Trophoblast cell (in vitro differentiated cells and primary cell): ENCODE measurements at regions not wholly inside any gene's neighbourhood (a gene's known extent, or its start where the extent isn't known, plus 50 kb on each side); places are given as distances from the start of the nearest gene placed in this dataset.

Experiments
- DNase-seq, 2 donors: peaks; one replicate each; pipeline ENCODE4 v3.0.0-alpha.2; 2016
- H2AFZ ChIP-seq: 2 replicates; pipeline ENCODE4 v1.6.1; 2013; ENCODE audit warnings: low read length, moderate library complexity, mild to moderate bottlenecking; ENCODE audit not compliant: insufficient read depth, poor library complexity
- H2AK5ac ChIP-seq: 2 replicates; pipeline ENCODE4 v1.6.1; 2013; ENCODE audit warnings: mild to moderate bottlenecking, low read length
- H2BK120ac ChIP-seq: 2 replicates; pipeline ENCODE4 v1.6.1; 2013; ENCODE audit warnings: low read length, mild to moderate bottlenecking, moderate library complexity; ENCODE audit not compliant: insufficient read depth, poor library complexity
- H2BK12ac ChIP-seq: 2 replicates; pipeline ENCODE4 v1.6.1; 2013; ENCODE audit warnings: mild to moderate bottlenecking, low read length, moderate library complexity
- H2BK5ac ChIP-seq: 2 replicates; pipeline ENCODE4 v1.6.1; 2013; ENCODE audit warnings: low read length, low read depth, moderate library complexity, mild to moderate bottlenecking; ENCODE audit not compliant: poor library complexity
- H3K14ac ChIP-seq: 2 replicates; pipeline ENCODE4 v1.6.1; 2013; ENCODE audit warnings: mild to moderate bottlenecking, low read length
- H3K18ac ChIP-seq: 2 replicates; pipeline ENCODE4 v1.6.1; 2013; ENCODE audit warnings: mild to moderate bottlenecking, low read length
- H3K23ac ChIP-seq: 2 replicates; pipeline ENCODE4 v1.6.1; 2013; ENCODE audit warnings: low read length
- H3K27ac ChIP-seq: 2 replicates; pipeline ENCODE4 v1.5.1; 2013; ENCODE audit warnings: low read depth, mild to moderate bottlenecking, inconsistent platforms, low read length, moderate library complexity
- H3K27me3 ChIP-seq: 2 replicates; pipeline ENCODE4 v1.6.1; 2013; ENCODE audit warnings: inconsistent platforms, mild to moderate bottlenecking, low read length, moderate library complexity; ENCODE audit not compliant: insufficient read depth
- H3K36me3 ChIP-seq, 2 experiments: 1 replicate in 1 of 2; 2 replicates in 1 of 2; pipeline ENCODE4 v1.6.1; 2013; ENCODE audit warnings: low read length in 2 of 2, mild to moderate bottlenecking in 2 of 2, moderate library complexity in 1 of 2; ENCODE audit not compliant: insufficient read depth in 2 of 2, control insufficient read depth in 1 of 2
- H3K4ac ChIP-seq: 2 replicates; pipeline ENCODE4 v1.6.1; 2013; ENCODE audit warnings: low read depth, mild to moderate bottlenecking, low read length, moderate library complexity
- H3K4me1 ChIP-seq, 2 experiments: 1 replicate in 1 of 2; 2 replicates in 1 of 2; pipeline ENCODE4 v1.6.1; 2013; ENCODE audit warnings: low read length in 2 of 2, mild to moderate bottlenecking in 2 of 2, moderate library complexity in 1 of 2; ENCODE audit not compliant: insufficient read depth in 2 of 2, control insufficient read depth in 1 of 2
- H3K4me2 ChIP-seq: 2 replicates; pipeline ENCODE4 v1.6.1; 2013; ENCODE audit warnings: inconsistent platforms, mild to moderate bottlenecking, low read length, moderate library complexity
- H3K4me3 ChIP-seq: 2 replicates; pipeline ENCODE4 v1.5.1; 2013; ENCODE audit warnings: mild to moderate bottlenecking, low read depth, low read length, inconsistent platforms
- H3K79me1 ChIP-seq: one replicate; pipeline ENCODE4 v1.6.1; 2013; ENCODE audit warnings: low read length
- H3K79me2 ChIP-seq: 2 replicates; pipeline ENCODE4 v1.6.1; 2013; ENCODE audit warnings: low read length, mild to moderate bottlenecking; ENCODE audit not compliant: control insufficient read depth, insufficient read depth, poor library complexity
- H3K9ac ChIP-seq: 2 replicates; pipeline ENCODE4 v1.6.1; 2013; ENCODE audit warnings: mild to moderate bottlenecking, low read length
- H3K9me3 ChIP-seq: 2 replicates; pipeline ENCODE4 v1.6.1; 2013; ENCODE audit warnings: low read depth, mild to moderate bottlenecking, control low read depth, inconsistent platforms, low read length; ENCODE audit not compliant: insufficient read depth
- H4K12ac ChIP-seq: 2 replicates; pipeline ENCODE4 v1.6.1; 2013; ENCODE audit warnings: low read depth, mild to moderate bottlenecking, low read length, moderate library complexity
- H4K8ac ChIP-seq: 2 replicates; pipeline ENCODE4 v1.6.1; 2013; ENCODE audit warnings: low read depth, mild to moderate bottlenecking, low read length, moderate library complexity
- H4K91ac ChIP-seq: one replicate; pipeline ENCODE4 v1.6.1; 2013; ENCODE audit warnings: low read depth, mild to moderate bottlenecking, low read length, moderate library complexity
- WGBS: extraction: QIAGEN DNeasy Blood & Tissue Kit; methylation state at CpG from one replicate; pipeline ENCODE4 v1.1.7; 2013; ENCODE audit warnings: missing lambda C conversion rate; ENCODE audit not compliant: insufficient read length, insufficient coverage; ENCODE audit errors: extremely low coverage; 5-methylcytosine and 5-hydroxymethylcytosine counted together

GRCh38 chr12:84551373-84551772 is 361.2 kb downstream of the SLC6A15 start:
- H3K4ac ChIP-seq: no peak overlapping the region
- no CpG with 5 or more reads among the region's 1 CpG for WGBS
- no peak overlapping the region for H2AK5ac ChIP-seq
- H3K4me2 ChIP-seq: no peak overlapping the region
- H3K9me3 ChIP-seq: no peaks in the 10 kb centered on the region
- H2BK12ac ChIP-seq: no peak overlapping the region
- no peaks in the 10 kb centered on the region for H3K27me3 ChIP-seq
- no peaks in the 10 kb centered on the region for H3K36me3 ChIP-seq
- H4K91ac ChIP-seq: no peak overlapping the region
- H3K79me2 ChIP-seq: no peaks in the 10 kb centered on the region
- H3K14ac ChIP-seq: no peak overlapping the region
- H4K8ac ChIP-seq: no peak overlapping the region
- no peak overlapping the region for H4K12ac ChIP-seq
- no peak overlapping the region for H2BK120ac ChIP-seq
- H3K23ac ChIP-seq: no peak overlapping the region
- no peak overlapping the region for H2BK5ac ChIP-seq
- no peaks in the 10 kb centered on the region for H3K79me1 ChIP-seq
- H3K27ac ChIP-seq: no peak overlapping the region
- H3K4me3 ChIP-seq: no peak overlapping the region
- no peaks in the 10 kb centered on the region for H3K4me1 ChIP-seq
- no peak overlapping the region for H2AFZ ChIP-seq
- no peak for DNase-seq
- H3K9ac ChIP-seq: no peak overlapping the region
- H3K18ac ChIP-seq: no peak overlapping the region

- DNase-seq: no peak
- Histone ChIP-seq H2AK5ac (no peak overlapping the region), H2BK12ac (no peak overlapping the region), H3K18ac (no peak overlapping the region), H3K27ac (no peak overlapping the region), H3K9me3 (peaks cover 3% of the 10 kb centered on the region), H3K4me1 (no peaks in the 10 kb centered on the region), H3K27me3 (no peaks in the 10 kb centered on the region), H2BK120ac (no peak overlapping the region), H2BK5ac (no peak overlapping the region), H3K4me2 (no peak overlapping the region), H4K91ac (no peak overlapping the region), H3K23ac (no peak overlapping the region), H3K36me3 (no peaks in the 10 kb centered on the region), H3K79me1 (no peaks in the 10 kb centered on the region), H4K8ac (no peak overlapping the region), H4K12ac (no peak overlapping the region), H3K79me2 (no peaks in the 10 kb centered on the region), H2AFZ (no peak overlapping the region), H3K9ac (no peak overlapping the region), H3K14ac (no peak overlapping the region), H3K4me3 (no peak overlapping the region), H3K4ac (no peak overlapping the region)
- no CpG with 5 or more reads among the region's 1 CpG for WGBS
These were observed 362.1 kb downstream of the SLC6A15 start for GRCh38 chr12:84550518-84550917.

- no peak overlapping the region for H4K12ac ChIP-seq
- no peak overlapping the region for H4K8ac ChIP-seq
- H3K4ac ChIP-seq: no peak overlapping the region
- H3K79me1 ChIP-seq: no peaks in the 10 kb centered on the region
- H3K79me2 ChIP-seq: no peaks in the 10 kb centered on the region
- peaks cover 4% of the 10 kb centered on the region for H3K9me3 ChIP-seq
- H3K4me1 ChIP-seq: no peaks in the 10 kb centered on the region
- no peak overlapping the region for H3K23ac ChIP-seq
- H3K27me3 ChIP-seq: no peaks in the 10 kb centered on the region
- H3K18ac ChIP-seq: no peak overlapping the region
- H3K4me3 ChIP-seq: no peak overlapping the region
- DNase-seq: no peak
- H2AK5ac ChIP-seq: no peak overlapping the region
- H2BK5ac ChIP-seq: no peak overlapping the region
- H2AFZ ChIP-seq: no peak overlapping the region
- no peak overlapping the region for H3K9ac ChIP-seq
- H3K4me2 ChIP-seq: no peak overlapping the region
- H2BK120ac ChIP-seq: no peak overlapping the region
- H4K91ac ChIP-seq: no peak overlapping the region
- no peak overlapping the region for H3K27ac ChIP-seq
- H3K14ac ChIP-seq: no peak overlapping the region
- H2BK12ac ChIP-seq: no peak overlapping the region
- no peaks in the 10 kb centered on the region for H3K36me3 ChIP-seq
These were observed 370.3 kb downstream of the SLC6A15 start for GRCh38 chr12:84542289-84542688.

- no peak overlapping the region for H4K12ac ChIP-seq
- no peak overlapping the region for H3K14ac ChIP-seq
- no peaks in the 10 kb centered on the region for H3K4me1 ChIP-seq
- H3K27me3 ChIP-seq: no peaks in the 10 kb centered on the region
- H4K8ac ChIP-seq: no peak overlapping the region
- no peaks in the 10 kb centered on the region for H3K79me1 ChIP-seq
- no peak overlapping the region for H3K18ac ChIP-seq
- no peaks in the 10 kb centered on the region for H3K9me3 ChIP-seq
- no peak overlapping the region for H2BK12ac ChIP-seq
- H3K36me3 ChIP-seq: no peaks in the 10 kb centered on the region
- DNase-seq: no peak
- H3K4me3 ChIP-seq: no peak overlapping the region
- H2BK120ac ChIP-seq: no peak overlapping the region
- no peak overlapping the region for H3K4me2 ChIP-seq
- H3K9ac ChIP-seq: no peak overlapping the region
- no CpG with 5 or more reads among the region's 1 CpG for WGBS
- H2BK5ac ChIP-seq: no peak overlapping the region
- H3K27ac ChIP-seq: no peak overlapping the region
- H4K91ac ChIP-seq: no peak overlapping the region
- H3K23ac ChIP-seq: no peak overlapping the region
- H3K79me2 ChIP-seq: no peaks in the 10 kb centered on the region
- no peak overlapping the region for H2AK5ac ChIP-seq
- no peak overlapping the region for H2AFZ ChIP-seq
- H3K4ac ChIP-seq: no peak overlapping the region
These were observed 374.9 kb downstream of the SLC6A15 start for GRCh38 chr12:84537666-84538065.
